ELF-1 (cell line): ENCODE measurements at regions not wholly inside any gene's neighbourhood (a gene's known extent, or its start where the extent isn't known, plus 50 kb on each side); places are given as distances from the start of the nearest gene placed in this dataset.
A peak's percentile ranks its signal among the peaks of the same experiment; 100 is the strongest.

Experiments
- DNase-seq: peaks from one replicate; pipeline ENCODE4 v3.0.0-alpha.2; 2016; ENCODE audit warnings: low read depth, low spot score

DNA sequence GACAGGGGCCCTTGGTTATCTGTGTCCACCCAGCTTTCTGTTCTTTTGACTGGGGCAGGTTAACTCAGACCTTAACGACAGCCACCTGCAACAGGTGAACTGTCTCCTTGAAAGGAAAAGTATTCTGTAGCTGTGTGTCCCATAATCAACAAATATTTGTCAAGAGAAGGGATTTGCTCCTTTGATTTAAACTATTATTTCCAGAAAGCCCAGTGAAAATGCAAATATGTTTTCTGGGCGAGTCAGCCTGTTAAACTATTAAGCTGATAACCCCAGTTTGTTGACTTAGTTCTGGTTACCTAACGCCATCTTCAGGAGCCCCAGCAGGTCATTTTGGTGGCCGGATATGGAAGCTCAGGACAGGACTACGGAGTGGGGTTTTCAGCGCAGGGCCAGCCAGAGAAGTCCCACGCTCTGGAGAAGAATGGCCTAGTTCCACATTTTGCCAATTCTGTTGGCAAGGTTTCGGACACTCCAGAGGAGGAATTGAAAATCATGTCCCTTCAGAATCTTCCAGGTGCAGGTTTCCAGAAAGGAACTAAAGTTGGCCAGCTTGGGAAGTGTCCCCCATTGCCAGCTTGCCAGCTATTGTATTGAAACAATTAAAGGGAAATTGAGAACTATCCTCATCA is 54.5 kb downstream of the ADRA2A start:
- no peak for DNase-seq

DNA sequence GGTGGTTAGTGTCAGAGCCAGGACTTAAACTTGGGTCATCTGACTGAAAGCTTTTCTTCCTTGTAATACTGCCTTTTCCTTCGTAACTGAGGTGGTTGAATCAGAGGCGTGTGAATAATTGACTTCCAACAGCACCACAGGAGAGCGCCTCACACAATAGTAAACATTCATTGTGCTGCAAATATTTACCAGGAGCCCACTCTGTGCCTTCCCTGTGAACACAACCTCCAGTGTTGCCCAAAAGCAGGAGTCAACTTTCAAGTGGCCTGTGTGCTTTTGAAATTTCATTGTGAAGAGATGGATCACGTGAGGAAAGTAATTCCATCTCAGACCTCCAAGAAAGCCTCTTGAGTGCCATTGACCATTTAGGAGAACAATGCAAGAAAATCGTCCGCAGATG is 60.2 kb downstream of the ADRA2A start:
- peak; percentile 58 for DNase-seq

DNA sequence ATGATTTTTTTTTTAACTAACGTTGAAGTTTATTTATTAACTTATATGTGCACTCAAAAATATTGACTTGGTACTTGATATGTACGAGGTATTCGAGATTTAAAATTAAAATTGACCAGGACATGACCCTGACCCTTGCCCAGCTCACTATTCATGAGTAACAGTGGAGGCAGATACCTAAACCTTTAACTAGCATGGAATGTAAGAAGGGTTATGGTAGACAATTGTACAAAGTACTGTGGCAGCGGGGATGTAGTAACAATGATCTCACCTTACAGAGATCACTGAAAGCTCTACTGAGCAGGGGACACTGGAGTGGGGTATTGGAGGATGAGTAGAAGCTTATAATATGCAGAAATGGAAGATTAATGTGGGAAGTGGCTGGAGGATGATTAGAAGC is 60.8 kb downstream of the ADRA2A start:
- no peak for DNase-seq

DNA sequence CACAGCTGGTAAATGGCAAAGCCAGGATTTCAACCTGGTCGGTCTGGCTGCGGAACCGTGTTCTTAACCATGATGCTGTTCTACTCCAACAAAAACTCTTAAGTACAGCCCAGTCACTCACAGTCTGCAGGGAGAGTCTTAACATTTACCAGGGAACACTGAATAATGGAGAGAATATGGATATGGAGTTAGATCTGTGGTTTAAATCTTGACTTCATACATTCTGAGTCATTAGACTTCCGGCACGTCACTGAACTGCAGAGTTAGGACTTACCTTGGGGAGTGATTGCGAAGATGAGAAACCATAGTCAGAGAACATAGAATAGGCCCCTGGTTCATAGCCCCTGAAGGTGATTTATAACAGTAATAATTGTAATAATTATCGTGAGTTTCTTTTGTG is 61.7 kb downstream of the ADRA2A start:
- DNase-seq: no peak

DNA sequence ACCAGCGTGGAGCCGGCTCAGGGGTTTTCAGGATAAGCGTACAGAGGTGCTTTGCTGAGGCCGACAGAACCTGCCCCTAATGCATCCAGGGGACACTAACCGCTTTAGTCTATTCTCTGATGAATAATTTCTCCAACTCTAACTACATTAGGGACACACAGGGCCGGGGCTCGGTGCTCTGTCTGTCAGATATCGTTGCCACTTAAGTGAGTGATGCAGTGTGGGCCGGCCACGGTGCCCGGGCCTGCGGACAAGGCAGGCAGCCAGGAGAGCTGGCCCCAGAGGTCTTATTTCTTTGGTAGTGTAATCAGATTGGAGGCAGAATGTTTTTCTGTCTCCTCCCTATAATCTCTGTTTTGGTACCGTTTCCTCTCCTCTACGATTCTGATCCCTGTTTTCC is 62.7 kb downstream of the ADRA2A start:
- no peak for DNase-seq

DNA sequence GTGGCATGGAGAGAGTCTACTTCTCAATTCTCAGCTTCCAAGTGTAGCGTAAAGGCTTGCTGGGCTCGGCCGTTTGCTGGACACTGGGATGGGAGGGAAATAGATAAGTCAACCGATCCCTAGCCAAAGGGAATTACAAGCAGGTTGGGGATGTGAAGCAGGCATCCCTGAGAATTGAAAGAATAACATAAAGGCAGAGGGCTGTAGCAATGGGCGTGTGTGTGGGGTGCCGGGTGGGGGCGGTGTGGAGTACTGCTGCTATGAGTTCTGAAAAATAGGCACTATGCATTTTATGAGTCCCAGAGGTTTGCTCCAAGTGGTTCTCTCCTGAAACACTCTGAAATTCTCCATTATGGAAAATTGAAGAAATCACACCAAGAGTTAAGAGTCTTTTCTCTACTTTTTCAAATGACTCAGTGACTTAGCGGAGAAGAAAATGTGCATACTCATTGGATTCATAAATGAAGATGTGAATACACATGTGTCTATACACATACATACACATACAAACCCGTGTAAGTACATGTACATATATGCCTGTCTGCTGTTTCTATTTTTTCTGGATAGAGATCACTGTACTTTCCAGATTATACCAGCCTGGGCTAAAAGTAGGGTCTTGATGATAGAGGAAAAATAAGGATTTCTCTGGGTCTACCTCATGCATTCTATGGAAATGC is 65.4 kb downstream of the ADRA2A start:
- no peak for DNase-seq

DNA sequence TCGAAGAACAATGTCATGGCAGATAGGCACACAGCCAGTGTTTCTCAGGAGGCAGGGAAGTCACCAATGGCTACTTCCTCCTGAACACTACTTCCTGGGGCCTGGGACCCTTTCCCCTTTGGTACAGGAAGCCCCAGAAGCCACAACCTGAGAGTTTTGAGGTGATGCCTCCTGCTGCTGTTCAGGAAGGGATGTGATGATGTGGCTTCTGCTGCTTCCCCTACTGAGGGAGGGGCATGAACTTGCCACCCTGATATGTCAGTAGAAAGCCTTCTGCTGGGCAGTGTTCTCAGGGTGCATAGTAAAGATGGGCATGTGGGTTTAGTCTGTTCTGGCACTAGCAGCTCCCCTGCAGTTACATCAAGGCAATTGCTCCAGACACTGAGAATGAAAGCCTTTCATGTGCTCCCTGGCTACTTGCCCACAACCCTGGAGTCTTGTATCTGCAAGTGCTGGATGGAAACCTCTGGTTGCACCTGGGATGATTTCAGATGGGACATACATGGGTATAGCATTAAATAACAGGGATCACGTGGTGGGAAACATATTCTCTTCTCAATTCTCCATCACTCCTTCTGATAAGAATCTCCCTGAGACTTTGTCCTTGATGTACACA is 69.3 kb downstream of the ADRA2A start:
- no peak for DNase-seq

DNA sequence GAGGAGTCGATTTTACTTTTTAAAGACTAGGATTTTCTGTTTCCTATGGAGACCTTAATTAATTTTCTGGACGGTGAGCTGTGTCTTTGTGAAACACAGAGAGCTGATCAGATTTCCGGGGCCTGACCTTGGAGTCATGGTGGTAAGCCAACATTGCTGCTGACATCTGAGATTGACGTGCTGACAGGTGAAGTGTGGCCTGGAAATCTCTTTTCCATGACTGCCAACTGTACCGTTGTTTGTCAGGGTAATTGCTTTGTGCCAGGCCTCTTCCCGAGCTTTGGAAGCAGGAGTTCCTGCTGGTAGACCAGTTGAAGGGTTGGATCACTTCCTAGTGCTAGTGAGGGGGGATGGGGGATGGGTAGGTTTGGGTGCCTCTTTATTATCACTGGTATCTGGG is 71.2 kb downstream of the ADRA2A start:
- no peak for DNase-seq

DNA sequence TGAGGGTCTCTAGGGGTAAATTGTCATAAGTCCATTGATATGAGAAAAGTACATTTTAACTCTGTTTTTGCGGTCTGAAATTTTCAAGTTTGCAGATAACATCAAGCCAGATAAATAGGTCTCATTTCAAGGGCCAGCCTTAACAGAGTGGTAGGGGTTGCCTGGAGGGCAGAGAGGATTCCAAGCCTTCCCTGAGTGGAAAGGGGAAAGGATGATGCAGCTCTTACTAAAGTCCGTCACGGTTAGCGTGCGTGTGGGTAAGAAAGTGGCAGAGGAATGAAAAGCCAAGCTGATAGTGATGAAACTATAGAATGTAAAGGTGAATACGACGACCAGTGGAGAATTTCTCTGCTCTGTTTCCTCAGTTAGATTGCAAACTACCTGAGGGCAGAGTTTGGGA is 71.6 kb downstream of the ADRA2A start:
- no peak for DNase-seq

DNA sequence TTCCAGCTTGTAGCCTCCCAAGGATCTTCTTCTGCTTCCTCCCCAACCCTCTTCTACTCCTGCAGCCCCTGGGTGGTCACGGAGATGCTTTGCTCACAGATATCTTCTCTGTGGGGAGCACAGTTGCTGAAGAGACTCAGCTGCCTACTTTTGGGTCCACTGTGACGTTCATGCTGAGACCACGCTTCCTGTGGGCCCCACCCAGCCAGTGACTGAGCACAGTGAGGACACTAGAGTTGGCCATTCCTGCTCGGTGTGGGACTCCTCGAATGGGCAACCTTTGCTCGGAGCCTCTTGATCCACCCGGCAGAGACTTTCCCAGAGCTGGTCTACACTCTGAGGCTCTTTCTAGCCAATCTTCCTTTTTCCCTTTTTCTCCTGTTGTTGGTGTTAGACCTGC is 73.9 kb downstream of the ADRA2A start:
- DNase-seq: no peak

DNA sequence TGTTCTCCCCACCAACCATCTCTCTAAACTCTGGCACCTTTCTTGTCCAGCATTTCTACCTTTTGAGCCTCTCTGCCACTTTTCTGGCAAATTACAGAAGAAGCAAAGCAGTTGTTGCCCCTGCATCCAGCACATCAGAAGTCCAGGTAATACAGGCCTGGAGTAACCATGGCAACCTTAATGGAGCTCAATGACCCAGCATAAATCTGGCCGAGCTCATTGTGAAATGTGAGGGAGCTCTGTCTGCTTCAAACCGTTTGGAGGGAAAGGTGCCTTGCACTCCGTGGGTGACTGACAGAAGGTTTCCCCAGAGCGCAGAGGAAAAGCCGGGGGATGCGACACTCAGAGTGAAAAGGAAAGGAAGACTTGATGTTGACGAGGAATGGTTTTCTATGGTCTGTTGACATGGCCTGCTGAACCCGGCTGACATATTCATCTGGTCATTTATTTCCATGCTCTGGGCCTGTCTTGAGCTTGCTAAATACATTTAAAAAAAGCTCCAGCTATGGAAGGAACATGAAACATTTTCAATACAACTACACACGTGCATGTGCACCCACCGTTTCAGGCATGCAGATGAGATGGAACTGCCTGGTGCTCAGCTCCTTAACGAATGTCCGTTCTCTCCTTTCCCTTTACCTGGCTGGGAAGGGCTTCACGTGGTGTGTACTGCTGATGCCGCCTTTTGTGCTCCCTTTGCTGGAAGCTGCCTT is 74.9 kb downstream of the ADRA2A start:
- no peak for DNase-seq

DNA sequence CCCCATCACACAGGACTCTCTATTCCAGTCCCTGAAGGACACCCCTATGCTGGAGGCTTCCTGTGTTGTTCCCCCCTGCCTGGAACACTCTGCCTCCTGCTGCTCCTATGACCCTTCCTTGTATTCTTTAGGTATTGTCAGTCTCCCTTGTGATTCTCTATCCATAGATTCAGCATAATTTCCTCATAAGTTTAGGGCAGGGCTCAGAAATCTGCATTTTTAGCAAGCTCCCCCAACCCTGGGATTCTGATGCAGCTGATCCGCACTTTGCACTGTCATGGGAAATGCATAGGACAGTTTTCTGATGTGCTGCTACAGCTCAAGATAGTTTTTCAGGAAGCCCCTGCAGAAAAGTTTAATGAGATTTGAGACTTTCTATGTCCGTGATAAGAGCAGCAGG is 79.9 kb downstream of the ADRA2A start:
- DNase-seq: no peak

DNA sequence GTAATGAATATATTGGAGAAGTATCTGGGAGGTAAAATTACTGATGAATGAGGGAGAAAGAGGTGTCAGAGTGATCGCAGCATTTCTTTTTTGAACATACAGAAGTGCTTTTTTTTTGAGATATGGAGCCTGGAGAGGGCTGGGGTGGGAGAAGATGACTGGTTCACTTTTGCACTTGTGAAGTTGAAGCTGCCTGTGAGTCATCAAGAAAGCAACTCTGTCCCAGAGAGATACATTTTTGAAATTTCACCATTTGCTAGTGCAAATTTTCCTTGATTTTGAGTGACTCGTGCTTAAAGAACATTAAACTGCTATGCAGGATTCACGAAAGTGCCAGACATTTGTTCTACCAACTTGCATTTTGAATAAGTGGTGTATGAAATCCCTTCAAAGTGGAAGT is 81.8 kb downstream of the ADRA2A start:
- DNase-seq: no peak

DNA sequence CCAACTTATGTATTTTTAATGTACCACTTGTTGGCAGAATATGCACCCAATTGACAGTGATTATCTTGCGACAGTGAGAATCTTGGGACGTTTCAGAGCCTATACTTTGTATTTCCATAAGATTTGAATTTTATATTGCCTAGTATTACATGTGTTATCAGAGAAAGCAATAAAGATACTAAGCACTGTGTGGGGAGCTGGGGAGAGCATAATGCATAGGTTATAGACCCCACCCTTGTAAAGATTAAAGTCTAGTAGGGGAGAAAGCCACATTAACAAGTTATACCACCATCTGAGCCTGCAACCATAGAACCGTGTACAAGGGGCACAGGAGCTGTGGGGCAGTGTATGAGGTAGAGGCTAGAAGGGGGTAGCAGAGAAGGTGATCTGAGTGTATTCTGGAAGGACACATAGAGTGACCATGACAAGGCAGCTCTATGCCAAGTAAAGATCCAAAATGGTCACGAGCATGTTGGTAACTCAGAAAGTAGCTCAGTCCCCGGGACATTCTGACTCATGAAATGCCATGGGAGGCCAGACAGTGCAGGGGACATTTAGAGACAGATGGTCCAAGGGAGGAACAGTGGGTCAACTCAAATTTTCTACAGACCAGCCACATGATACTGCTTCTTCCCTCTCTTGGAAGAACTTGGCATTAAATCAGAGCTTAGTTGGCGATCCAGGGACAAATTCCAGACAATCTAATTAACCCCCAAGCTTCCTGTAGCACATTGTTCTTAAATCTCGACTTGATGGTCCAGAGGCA is 84.5 kb downstream of the ADRA2A start:
- no peak for DNase-seq

DNA sequence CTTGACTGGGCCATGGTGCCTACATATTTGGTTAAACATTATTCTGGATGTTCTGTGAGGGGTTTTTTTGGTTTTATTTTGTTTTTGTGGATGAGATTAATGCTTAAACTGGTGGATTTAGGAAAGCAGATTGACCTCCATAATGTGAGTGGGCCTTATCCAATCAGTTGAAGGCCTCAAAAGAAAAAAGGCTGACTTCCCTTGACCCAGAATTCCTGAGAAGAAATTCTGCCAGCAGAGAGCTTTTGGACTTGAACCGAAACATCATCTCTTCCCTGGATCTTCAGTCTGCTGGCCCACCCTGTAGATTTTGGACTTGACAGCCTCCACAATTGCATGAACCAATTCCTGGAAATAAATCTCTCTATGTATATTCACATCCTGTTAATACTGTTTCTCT is 94.4 kb downstream of the ADRA2A start:
- no peak for DNase-seq

DNA sequence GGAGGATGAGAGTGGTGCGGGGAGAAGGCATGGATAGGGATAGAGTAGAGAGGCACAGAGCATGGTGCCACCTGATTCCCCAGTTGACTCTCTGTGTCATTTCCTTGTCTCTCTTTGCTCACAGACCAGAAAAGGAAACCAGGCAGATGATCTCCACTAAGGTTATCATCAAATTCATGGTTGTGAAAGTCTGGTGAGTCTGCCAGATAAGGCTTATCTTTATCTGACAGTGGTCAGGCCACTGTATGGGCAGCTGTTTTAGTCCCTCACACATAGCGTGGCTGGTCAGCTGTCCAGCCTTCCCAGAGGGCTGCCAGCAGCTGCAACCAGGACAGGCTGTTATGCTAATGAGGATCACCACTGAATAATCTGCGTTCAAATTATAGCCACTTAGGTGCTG is 99.0 kb downstream of the ADRA2A start:
- peak; percentile 4 for DNase-seq

DNA sequence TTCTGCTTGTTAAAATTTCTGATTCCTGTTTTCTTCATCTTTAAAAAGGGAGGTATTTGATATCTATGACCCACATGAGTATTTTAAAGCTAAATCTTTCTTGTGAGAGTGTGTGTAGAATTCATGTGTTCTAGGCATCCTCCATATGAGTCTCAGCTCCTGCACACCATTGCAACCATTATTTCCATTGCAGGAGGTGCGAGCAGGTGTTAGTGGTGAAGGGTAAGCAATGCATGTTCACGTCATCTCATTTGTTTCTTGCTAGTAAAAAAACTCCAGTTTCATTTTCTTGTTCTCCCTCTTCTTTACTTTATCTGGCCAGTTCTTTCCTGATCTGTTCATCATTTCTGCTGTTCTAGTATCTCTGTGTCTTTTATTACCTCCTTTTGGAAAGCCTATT is 100.5 kb downstream of the ADRA2A start:
- no peak for DNase-seq

DNA sequence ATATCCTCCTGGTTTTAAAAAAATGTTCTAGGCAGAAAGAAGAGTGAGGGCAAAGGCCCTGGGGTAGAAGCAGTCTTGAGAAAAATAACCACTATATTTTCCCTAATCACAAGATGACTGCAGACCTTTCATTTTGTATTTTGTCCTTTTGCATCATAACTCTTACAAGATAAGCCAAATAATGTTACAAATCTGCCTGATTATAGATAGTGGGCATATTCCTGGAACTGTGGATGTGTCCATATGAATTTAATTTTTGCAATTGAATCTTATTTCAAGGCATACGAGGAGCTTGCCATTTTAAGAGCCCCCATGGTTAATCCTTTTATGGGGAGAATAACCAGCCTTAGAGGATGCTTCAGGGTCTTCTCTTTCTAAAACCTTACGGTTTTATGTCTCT is 102.7 kb downstream of the ADRA2A start:
- no peak for DNase-seq

DNA sequence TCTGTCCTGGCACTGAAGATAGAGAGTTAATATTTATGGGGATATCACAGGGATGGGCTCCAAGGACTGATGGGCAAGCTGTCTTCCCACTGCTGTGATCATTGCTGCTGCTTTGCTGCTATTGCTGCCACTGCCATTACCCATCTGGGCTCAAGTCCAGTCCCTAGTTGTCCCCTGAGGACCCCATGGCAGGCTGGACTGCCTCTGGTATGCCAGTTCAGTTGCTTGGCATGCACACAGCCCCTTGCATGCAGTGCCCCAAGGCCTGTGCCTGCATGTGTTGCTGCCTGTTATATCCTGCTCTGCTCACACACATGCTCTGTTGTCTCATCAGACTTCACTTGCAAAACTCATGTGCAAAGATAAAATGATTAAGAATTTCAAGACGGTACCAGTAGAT is 109.5 kb downstream of the ADRA2A start:
- no peak for DNase-seq

DNA sequence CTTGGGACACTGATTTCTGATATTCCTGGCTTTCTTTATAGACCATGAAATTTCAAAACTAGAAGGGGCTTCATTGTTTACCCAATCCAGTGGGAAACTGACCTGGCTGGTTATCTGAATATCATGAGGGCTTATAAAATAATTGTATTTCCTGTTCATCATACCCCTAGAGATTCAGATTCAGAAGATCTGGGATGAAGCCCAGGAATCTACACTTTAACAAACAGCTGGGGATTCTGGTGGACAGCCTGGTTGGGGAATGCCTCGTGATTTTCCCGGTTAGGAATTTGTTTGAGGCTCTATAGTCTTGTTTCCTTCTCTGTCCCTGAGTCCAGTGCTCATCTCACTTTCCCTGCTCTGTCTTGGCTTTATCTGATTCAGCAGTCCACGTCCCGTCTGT is 110.3 kb downstream of the ADRA2A start:
- DNase-seq: no peak

DNA sequence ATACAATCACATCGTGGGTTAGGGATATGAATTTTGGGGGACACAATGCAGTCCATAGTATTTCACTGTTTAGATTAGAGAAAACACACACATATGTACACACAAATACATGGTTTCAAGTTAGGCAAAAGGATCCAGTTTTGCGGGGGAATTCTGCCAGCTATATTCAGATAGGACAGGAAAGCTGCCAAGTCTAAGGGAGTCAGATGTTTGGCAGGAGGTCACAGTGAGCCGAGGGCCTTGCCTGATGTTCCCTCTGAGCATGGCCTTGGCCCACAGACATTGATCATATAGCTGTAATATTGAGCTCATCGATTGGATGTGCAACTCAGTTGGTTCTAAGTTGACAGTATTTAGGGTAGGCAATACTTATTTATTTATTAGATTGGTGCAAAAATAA is 122.8 kb downstream of the ADRA2A start:
- DNase-seq: no peak
